ENCODE measurements at regions not wholly inside any gene's neighbourhood (a gene's known extent, or its start where the extent isn't known, plus 50 kb on each side); places are given as distances from the start of the nearest gene placed in this dataset.

- DNase-seq (ENCODE audit: low read depth): no peak
These were observed 272.1 kb downstream of the UACA start for GRCh38 chr15:70491201-70491621.

- no peak for DNase-seq (ENCODE audit: low read depth)
These were observed 272.6 kb downstream of the UACA start for GRCh38 chr15:70490838-70491155.

DNA sequence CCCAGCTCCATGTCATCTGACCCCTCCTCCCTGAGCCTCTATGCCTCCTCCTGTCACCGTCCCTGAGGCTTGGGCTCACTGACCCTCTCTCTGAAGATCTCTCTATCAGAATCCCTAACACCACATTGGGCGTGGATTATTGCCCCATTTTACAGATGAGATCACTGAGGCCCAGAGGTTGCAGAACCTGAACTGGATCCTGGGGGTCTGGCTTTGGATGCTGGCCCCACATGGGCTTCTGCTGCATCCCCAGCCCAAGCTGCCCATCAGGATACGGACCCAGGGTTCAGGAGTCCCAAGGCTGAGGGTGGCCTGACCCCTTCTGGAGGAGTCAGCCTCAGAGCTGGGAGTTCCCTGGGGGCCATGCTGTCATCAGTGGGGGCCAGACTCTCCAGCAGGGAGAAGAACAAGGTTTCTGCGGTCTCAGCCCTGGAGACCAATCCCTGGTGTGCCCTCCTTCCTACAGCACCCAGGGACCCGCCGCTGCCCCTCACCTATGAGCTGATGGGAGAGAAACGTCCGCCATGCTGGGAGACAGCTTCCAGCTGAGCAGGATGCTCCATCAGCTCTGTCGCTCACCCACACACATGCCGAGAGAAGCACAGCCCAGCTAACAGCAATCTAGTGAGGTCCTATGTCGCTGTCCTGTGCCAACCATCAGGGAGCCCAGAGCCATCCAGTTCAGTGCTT, 273.1 kb downstream of the UACA start:
- DNase-seq (ENCODE audit: low read depth): no peak

- DNase-seq (ENCODE audit: low read depth): no peak
These were observed 274.2 kb downstream of the UACA start for GRCh38 chr15:70488941-70489848.

DNA sequence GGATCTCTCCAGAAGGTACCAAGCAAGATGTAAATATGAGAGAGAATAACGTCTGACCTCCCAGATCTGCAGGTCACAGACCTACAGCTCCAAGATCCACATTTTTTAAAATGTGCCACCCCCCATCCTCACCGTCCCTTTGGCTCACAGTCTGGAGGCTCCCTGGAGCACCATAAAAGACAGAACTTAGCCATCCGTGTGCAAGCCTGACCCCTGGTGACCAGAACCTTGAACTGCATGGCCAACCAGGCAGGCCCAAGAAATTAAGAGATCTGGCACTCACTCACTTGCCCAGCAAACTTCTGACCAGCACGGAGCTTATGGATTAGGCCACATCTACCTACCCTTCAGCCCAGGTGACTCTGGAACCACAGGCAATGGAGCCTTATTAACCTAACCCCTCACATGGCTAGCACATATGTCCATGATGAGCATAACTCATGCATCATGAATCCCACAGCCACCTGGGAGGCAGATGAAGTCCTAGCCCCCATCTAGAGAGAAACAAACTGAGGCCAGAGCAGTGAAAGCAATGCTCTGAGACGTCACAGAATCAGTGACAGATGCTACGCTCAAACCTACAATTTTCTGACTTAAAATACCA, 275.3 kb downstream of the UACA start:
- peak; percentile 60 for DNase-seq (ENCODE audit: low read depth)

DNA sequence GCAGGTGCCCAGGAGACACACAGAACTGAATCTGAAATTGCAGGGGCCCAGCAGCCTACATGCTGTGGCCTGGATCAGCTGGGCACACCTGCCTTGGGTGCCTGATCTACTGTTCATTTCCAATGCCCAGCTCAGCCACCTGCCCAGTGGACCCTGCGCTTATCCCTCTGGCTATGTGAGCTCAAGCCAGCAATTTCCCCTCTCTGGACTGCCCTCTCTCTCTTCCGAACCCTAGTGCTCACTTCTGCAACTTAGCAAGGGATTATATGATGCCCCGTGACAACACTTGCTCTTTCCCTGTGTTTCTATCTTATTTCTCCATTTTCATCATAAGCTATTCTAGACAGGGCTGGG, 276.0 kb downstream of the UACA start:
- DNase-seq (ENCODE audit: low read depth): no peak

GRCh38 chr15:70486451-70487386, 276.6 kb downstream of the UACA start:
- DNase-seq (ENCODE audit: low read depth): peak; percentile 69

DNA sequence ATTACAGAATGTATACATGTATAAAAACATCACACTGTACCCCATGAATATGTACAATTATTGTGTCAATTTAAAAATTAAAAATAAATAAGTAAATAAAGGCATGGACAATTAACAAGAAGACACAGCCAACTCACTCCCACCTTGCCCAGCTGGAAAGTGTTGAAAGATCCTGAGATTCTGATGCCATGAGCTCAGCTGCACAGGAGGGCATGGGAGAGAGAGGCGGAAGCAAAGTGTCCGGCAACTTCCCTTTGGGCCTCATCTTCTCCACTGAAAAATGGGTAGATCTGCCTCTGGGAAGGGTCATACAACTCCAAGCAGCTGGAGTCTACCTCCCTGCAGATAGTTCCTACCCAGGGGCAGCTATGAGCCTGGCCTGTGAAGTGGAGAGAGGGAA, 277.3 kb downstream of the UACA start:
- no peak for DNase-seq (ENCODE audit: low read depth)

- DNase-seq (ENCODE audit: low read depth): no peak
These were observed 278.4 kb downstream of the UACA start for GRCh38 chr15:70484993-70485392.

DNA sequence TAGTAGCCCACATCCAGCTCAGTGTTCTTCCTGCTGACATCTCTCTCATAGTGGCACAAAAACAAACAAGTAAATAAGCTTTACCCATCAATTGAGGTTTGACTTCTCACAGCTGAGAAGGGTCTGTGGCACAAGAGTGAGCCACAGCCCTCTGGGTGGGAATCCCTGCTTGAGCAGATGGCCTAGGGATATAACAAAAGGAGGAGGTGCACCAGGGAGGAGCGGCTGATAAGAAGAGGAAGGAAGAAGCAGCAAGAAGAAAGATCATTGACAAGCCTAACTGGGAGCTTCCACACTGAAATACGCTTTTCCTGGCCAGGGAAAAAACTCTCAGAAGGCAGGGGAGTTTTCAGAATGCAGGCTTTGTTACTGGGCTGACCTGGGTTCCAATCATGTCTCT, 279.8 kb downstream of the UACA start:
- DNase-seq (ENCODE audit: low read depth): no peak

GRCh38 chr15:70480196-70480856, 283.0 kb downstream of the UACA start:
- DNase-seq (ENCODE audit: low read depth): peak; percentile 57

DNA sequence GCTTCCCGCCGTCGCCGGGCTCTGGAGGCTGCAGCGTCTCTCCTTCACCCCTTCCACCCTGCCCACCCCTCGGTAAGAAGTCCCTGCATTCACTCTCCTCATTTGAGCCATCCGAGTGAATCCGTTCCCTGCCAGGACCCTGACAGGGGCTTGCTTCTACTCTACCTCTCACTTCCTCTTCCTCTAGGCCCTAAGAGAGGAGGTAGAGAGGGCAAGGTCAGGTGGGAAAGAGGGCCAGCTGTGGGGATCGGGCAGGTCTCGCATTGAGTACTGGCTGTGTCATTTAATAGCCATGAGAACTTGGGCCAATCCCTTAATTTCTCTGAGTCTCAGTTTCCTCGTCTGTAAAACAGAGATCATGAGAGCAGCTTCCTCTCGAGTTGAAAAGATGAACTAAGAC, 283.6 kb downstream of the UACA start:
- no peak for DNase-seq (ENCODE audit: low read depth)

GRCh38 chr15:70479056-70479455, 284.3 kb downstream of the UACA start:
- no peak for DNase-seq (ENCODE audit: low read depth)

GRCh38 chr15:70478251-70478990, 284.9 kb downstream of the UACA start:
- DNase-seq (ENCODE audit: low read depth): no peak

- no peak for DNase-seq (ENCODE audit: low read depth)
These were observed 285.6 kb downstream of the UACA start for GRCh38 chr15:70477750-70478250.

- no peak for DNase-seq (ENCODE audit: low read depth)
These were observed 286.9 kb downstream of the UACA start for GRCh38 chr15:70476441-70476840.

GRCh38 chr15:70475921-70476320, 287.4 kb downstream of the UACA start:
- DNase-seq (ENCODE audit: low read depth): no peak

DNA sequence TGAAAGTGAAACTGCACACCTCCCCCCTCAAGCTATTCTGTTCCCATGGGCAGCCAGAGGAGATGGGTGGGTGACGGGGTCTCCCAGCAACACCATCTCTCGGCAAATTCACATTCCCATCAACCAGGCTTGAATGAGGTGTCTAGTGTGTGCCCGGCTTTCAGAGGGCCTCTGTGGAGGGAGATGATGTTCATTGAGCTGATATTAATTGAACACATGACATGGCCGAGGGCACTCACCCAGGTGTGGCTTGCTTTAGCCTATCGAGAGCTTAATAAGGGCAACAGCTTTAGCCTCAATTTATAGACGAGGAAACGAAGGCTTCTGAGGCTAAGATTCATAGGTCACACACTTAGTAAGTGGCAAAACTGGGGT, 288.0 kb downstream of the UACA start:
- DNase-seq (ENCODE audit: low read depth): no peak

GRCh38 chr15:70474471-70475406, 288.6 kb downstream of the UACA start:
- DNase-seq (ENCODE audit: low read depth): no peak
